ENCODE measurements at regions not wholly inside any gene's neighbourhood (a gene's known extent, or its start where the extent isn't known, plus 50 kb on each side); places are given as distances from the start of the nearest gene placed in this dataset.

GRCh38 chr2:105593221-105593967, 151.3 kb upstream of the NCK2 start:
- DNase-seq (ENCODE audit: low spot score), result no peak

GRCh38 chr2:105592288-105592687, 152.4 kb upstream of the NCK2 start:
- DNase-seq (ENCODE audit: low spot score), result no peak

GRCh38 chr2:105590780-105591660, 153.7 kb upstream of the NCK2 start:
- DNase-seq (ENCODE audit: low spot score), result no peak

- no peak for DNase-seq (ENCODE audit: low spot score)
Measured at GRCh38 chr2:105588581-105588980, 156.1 kb upstream of the NCK2 start.

GRCh38 chr2:105587637-105588036, 157.1 kb upstream of the NCK2 start:
- no peak for DNase-seq (ENCODE audit: low spot score)

GRCh38 chr2:105584435-105585010, 160.2 kb upstream of the NCK2 start:
- no peak for DNase-seq (ENCODE audit: low spot score)

- DNase-seq (ENCODE audit: low spot score), result no peak
Measured at GRCh38 chr2:105582952-105583660, 161.6 kb upstream of the NCK2 start.

GRCh38 chr2:105581555-105581944, 163.2 kb upstream of the NCK2 start:
- no peak for DNase-seq (ENCODE audit: low spot score)

GRCh38 chr2:105580870-105581554, 163.7 kb upstream of the NCK2 start:
- DNase-seq (ENCODE audit: low spot score), result no peak

- DNase-seq (ENCODE audit: low spot score), result no peak
Measured at GRCh38 chr2:105580216-105580615, 164.5 kb upstream of the NCK2 start.

GRCh38 chr2:105578166-105578565, 166.5 kb upstream of the NCK2 start:
- no peak for DNase-seq (ENCODE audit: low spot score)

GRCh38 chr2:105577762-105578161, 166.9 kb upstream of the NCK2 start:
- DNase-seq (ENCODE audit: low spot score), result no peak

GRCh38 chr2:105576440-105577241, 168.1 kb upstream of the NCK2 start:
- DNase-seq (ENCODE audit: low spot score), result peak; percentile 46

- DNase-seq (ENCODE audit: low spot score), result no peak
Measured at GRCh38 chr2:105576050-105576439, 168.7 kb upstream of the NCK2 start.

GRCh38 chr2:105575499-105576025, 169.2 kb upstream of the NCK2 start:
- peak; percentile 34 for DNase-seq (ENCODE audit: low spot score)

- no peak for DNase-seq (ENCODE audit: low spot score)
Measured at GRCh38 chr2:105574796-105575344, 169.8 kb upstream of the NCK2 start.

- DNase-seq (ENCODE audit: low spot score), result no peak
Measured at GRCh38 chr2:105573910-105574655, 170.6 kb upstream of the NCK2 start.

GRCh38 chr2:105573490-105573889, 171.2 kb upstream of the NCK2 start:
- no peak for DNase-seq (ENCODE audit: low spot score)

- no peak for DNase-seq (ENCODE audit: low spot score)
Measured at GRCh38 chr2:105571445-105571987, 172.7 kb upstream of the FHL2 start.
